ENCODE measurements at regions not wholly inside any gene's neighbourhood (a gene's known extent, or its start where the extent isn't known, plus 50 kb on each side); places are given as distances from the start of the nearest gene placed in this dataset.
A peak's percentile ranks its signal among the peaks of the same experiment; 100 is the strongest.
"Not testable (repeated sequence)": the region's sequence is repeated elsewhere in the genome, so short reads cannot be mapped to it uniquely, and the experiment has no call there.

GRCh38 chr6:26268659-26269402 is 96.2 kb upstream of the BTN3A2 start:
- no peak for DNase-seq

- DNase-seq: no peak
These were observed 95.2 kb upstream of the BTN3A2 start for GRCh38 chr6:26269531-26270485.

- DNase-seq: no peak
These were observed 94.5 kb upstream of the BTN3A2 start for GRCh38 chr6:26270486-26270861.

GRCh38 chr6:26270903-26271667 is 93.9 kb upstream of the BTN3A2 start:
- DNase-seq: no peak

- no peak for DNase-seq
These were observed 93.4 kb upstream of the BTN3A2 start for GRCh38 chr6:26271668-26272024.

- no peak for DNase-seq
These were observed 92.8 kb upstream of the BTN3A2 start for GRCh38 chr6:26272171-26272637.

GRCh38 chr6:26273673-26274588 is 91.1 kb upstream of the BTN3A2 start:
- no peak for DNase-seq

- DNase-seq: no peak
These were observed 89.3 kb upstream of the BTN3A2 start for GRCh38 chr6:26275663-26276062.

- no peak for DNase-seq
These were observed 88.0 kb upstream of the BTN3A2 start for GRCh38 chr6:26276841-26277648.

- DNase-seq: no peak
These were observed 86.5 kb upstream of the BTN3A2 start for GRCh38 chr6:26278536-26278935.

GRCh38 chr6:26279371-26279770 is 85.6 kb upstream of the BTN3A2 start:
- not testable (repeated sequence) for DNase-seq

- no peak for DNase-seq
These were observed 84.6 kb upstream of the BTN3A2 start for GRCh38 chr6:26280407-26280806.

- no peak for DNase-seq
These were observed 80.4 kb upstream of the BTN3A2 start for GRCh38 chr6:26284537-26285142.

- DNase-seq: peak; percentile 85 to 93
These were observed 79.6 kb upstream of the BTN3A2 start for GRCh38 chr6:26285143-26286134.

GRCh38 chr6:26286168-26286877 is 78.7 kb upstream of the BTN3A2 start:
- peak; percentile 7 to 59 for DNase-seq

GRCh38 chr6:26288155-26288554 is 76.8 kb upstream of the BTN3A2 start:
- no peak for DNase-seq

- no peak for DNase-seq
These were observed 74.1 kb upstream of the BTN3A2 start for GRCh38 chr6:26290941-26291340.

GRCh38 chr6:26292709-26293108 is 72.3 kb upstream of the BTN3A2 start:
- no peak for DNase-seq

GRCh38 chr6:26294302-26294701 is 70.7 kb upstream of the BTN3A2 start:
- DNase-seq: no peak

All from NCI-H1930 (cell line).